Mesothelial cell of epicardium (in vitro differentiated cells): ENCODE measurements at regions not wholly inside any gene's neighbourhood (a gene's known extent, or its start where the extent isn't known, plus 50 kb on each side); places are given as distances from the start of the nearest gene placed in this dataset.

Experiments used
- DNase-seq, 2 experiments: peaks; one replicate each; pipeline ENCODE4 v3.0.0; 2021; ENCODE audit warnings: low spot score in 2 of 2; ENCODE audit not compliant: unreplicated experiment in 2 of 2
- H3K27ac Mint-ChIP-seq: 2 replicates; pipeline ENCODE4 v1.8.0; 2021; ENCODE audit warnings: mixed read lengths
- H3K27me3 Mint-ChIP-seq: 2 replicates; pipeline ENCODE4 v1.8.0; 2021; ENCODE audit warnings: low read depth, mixed read lengths
- H3K36me3 Mint-ChIP-seq: 2 replicates; pipeline ENCODE4 v1.8.0; 2021; ENCODE audit warnings: mixed read lengths
- H3K4me1 Mint-ChIP-seq: 2 replicates; pipeline ENCODE4 v1.8.0; 2021; ENCODE audit warnings: mixed read lengths
- H3K4me3 Mint-ChIP-seq: 2 replicates; pipeline ENCODE4 v1.8.0; 2021; ENCODE audit warnings: mild to moderate bottlenecking, moderate library complexity, mixed read lengths
- H3K9me3 Mint-ChIP-seq: 2 replicates; pipeline ENCODE4 v1.8.0; 2021; ENCODE audit warnings: mixed read lengths
- CTCF ChIP-seq: fragments of 200-600 bp; sonication (generic); IDR thresholded peaks from one replicate; pipeline ENCODE4 v1.5.0; 2021; ENCODE audit warnings: antibody characterized with exemption; ENCODE audit not compliant: unreplicated experiment

- Mint-ChIP-seq H3K36me3 (no peaks in the 10 kb centered on the region), H3K27ac (no peak overlapping the region), H3K27me3 (no peaks in the 10 kb centered on the region), H3K4me1 (no peaks in the 10 kb centered on the region), H3K4me3 (no peak overlapping the region), H3K9me3 (peaks cover 42% of the 10 kb centered on the region)
- no peak for DNase-seq
- TF ChIP-seq CTCF, result no peak
These were observed 112.3 kb downstream of the ASB9 start for GRCh38 chrX:15157624-15158023.

GRCh38 chrX:15151267-15152186 is 118.4 kb downstream of the ASB9 start:
- no peaks in the 10 kb centered on the region for H3K27me3 Mint-ChIP-seq
- no peak overlapping the region for H3K27ac Mint-ChIP-seq
- no peak for DNase-seq

GRCh38 chrX:15150586-15150985 is 119.3 kb downstream of the ASB9 start:
- peaks cover 3% of the 10 kb centered on the region for H3K4me1 Mint-ChIP-seq
- no peak for TF ChIP-seq CTCF
- peaks cover 3% of the 10 kb centered on the region for H3K36me3 Mint-ChIP-seq
- peaks cover 43% of the 10 kb centered on the region for H3K9me3 Mint-ChIP-seq
- H3K27me3 Mint-ChIP-seq, result peaks cover under 1% of the 10 kb centered on the region
- H3K27ac Mint-ChIP-seq, result no peak overlapping the region
- DNase-seq, result no peak
- H3K4me3 Mint-ChIP-seq, result no peak overlapping the region

More at GRCh38 chrX:15151267-15152186, 118.4 kb downstream of the ASB9 start:
- no peak overlapping the region for H3K4me3 Mint-ChIP-seq
- peaks cover 3% of the 10 kb centered on the region for H3K4me1 Mint-ChIP-seq
- H3K36me3 Mint-ChIP-seq, result peaks cover 3% of the 10 kb centered on the region
- no peak for TF ChIP-seq CTCF
- H3K9me3 Mint-ChIP-seq, result peaks cover 46% of the 10 kb centered on the region

GRCh38 chrX:15146515-15146914 is 123.4 kb downstream of the ASB9 start:
- Mint-ChIP-seq H3K36me3 (peaks cover 3% of the 10 kb centered on the region), H3K27ac (no peak overlapping the region), H3K9me3 (peaks cover 30% of the 10 kb centered on the region), H3K4me3 (no peak overlapping the region), H3K4me1 (peaks cover 8% of the 10 kb centered on the region), H3K27me3 (peaks cover 2% of the 10 kb centered on the region)
- no peak for DNase-seq
- TF ChIP-seq CTCF, result peak; percentile 66

- TF ChIP-seq CTCF, result no peak
- H3K4me3 Mint-ChIP-seq, result no peak overlapping the region
- H3K9me3 Mint-ChIP-seq, result peaks cover 28% of the 10 kb centered on the region
- DNase-seq, result no peak
- no peaks in the 10 kb centered on the region for H3K36me3 Mint-ChIP-seq
- H3K27ac Mint-ChIP-seq, result no peak overlapping the region
- peaks cover 6% of the 10 kb centered on the region for H3K4me1 Mint-ChIP-seq
- H3K27me3 Mint-ChIP-seq, result peaks cover 2% of the 10 kb centered on the region
These were observed 126.1 kb downstream of the ASB9 start for GRCh38 chrX:15143825-15144121.
